Activated CD4-positive, alpha-beta T cell treated with anti-CD3 and anti-CD28 coated beads, Interleukin-2, Interleukin-6, amounts not matched to agents 100 ng/mL and 50 ng/mL, durations not matched to agents 16 hours and 8 hours (primary cell): ENCODE measurements at regions not wholly inside any gene's neighbourhood (a gene's known extent, or its start where the extent isn't known, plus 50 kb on each side); places are given as distances from the start of the nearest gene placed in this dataset.
"Not testable (repeated sequence)": the region's sequence is repeated elsewhere in the genome, so short reads cannot be mapped to it uniquely, and the experiment has no call there.

Experiments
- DNase-seq: peaks from one replicate; pipeline ENCODE4 v3.0.0-alpha.2; 2020

DNA sequence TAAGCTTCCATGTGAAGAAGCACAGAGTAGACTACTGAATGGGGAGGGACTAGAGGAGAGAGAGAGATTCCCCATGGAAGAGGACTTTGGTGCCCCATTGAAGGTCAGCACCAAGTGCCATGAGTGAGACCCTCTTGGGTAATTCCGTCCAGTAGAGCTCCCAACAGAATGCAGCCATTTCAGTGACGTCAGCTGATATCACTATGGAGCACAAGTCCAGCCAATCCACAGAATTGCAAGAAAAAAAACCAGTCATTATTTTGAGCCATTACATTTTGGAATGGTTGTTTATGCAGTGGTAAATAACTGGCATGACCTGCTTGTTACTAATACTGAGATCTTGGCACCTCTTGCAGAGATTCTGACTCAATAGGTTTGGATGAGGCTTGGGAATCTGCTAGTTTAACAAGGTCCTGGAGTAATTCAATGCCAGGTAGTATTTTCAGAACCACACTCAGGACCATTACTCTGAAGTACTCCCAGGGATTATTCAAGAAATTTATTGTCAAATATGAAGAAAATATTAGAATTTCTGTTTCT is 52.6 kb upstream of the SP8 start:
- no peak for DNase-seq

DNA sequence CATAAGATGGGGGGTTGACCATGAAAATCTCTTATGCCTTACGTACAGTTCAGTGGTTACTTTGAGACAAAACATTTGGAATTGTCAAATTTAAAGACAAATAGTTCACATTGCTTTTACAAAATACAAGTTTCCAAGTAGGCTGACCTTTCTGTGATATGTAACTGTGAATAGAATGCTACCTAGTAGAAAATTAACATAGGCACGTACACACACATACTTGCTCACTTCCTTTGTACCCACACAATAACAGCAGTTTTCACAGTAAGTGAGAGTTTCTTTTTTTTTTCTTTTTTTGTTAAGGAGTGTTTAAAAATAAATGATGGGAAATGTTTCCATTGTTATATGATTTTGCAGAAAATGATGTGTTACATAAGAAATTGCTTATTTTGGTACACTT is 53.3 kb upstream of the SP8 start:
- no peak for DNase-seq

DNA sequence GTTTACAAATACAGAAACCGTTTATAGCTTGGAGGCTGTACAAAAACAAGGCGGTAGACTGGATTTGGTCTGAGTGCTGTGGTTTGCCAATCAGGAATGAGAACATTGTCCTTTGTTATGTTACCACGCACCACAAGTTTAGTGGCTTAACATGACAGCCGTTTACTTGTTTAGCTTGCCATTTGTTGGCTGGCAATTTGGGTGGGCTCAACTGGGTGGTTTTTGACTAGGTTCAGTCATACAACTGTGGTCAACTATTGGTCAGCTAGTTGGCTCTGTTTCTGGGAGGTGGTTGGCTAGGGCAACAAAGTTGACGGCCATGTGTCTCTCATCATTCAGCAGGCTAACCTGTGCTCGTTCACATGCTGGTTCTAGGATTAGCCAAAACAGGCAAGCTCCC is 60.1 kb upstream of the SP8 start:
- no peak for DNase-seq

DNA sequence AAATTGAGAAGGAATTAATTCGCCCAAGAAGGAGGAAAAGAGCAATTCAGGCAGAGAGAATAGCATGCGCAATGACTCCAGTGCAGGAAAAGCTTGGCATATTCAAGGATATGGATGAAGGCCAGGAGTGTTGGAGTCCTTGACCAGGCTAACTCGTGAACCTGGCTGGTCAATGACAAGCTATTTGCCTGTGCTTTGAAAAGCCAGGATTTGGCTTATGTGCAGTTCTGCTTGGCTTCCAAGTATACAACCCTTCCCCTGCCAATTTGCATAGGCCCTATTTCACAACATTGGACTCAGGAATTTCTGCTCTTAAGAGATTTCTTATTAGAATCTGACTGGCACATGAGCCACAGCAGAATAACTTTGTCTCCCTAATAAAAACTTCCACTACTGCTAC is 72.3 kb upstream of the SP8 start:
- DNase-seq = no peak

DNA sequence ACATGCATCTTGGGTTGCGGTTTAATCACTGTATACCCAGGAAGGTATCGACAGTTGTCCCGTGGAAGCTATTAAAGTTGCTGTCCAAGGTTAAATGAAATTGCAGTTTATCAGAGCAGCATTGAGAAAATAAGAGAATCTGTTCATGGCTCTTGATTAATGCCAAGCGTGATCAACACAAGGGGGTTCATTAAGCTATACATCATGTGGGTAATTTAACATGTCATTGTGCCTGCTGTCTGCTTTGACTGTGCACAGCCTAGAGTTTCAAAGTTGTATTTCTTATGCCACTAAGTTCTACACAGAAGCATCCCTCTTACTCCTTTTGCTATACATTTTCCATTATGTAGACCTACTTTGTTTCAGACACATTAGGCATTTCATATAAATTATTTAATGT is 74.8 kb upstream of the SP8 start:
- DNase-seq = no peak

DNA sequence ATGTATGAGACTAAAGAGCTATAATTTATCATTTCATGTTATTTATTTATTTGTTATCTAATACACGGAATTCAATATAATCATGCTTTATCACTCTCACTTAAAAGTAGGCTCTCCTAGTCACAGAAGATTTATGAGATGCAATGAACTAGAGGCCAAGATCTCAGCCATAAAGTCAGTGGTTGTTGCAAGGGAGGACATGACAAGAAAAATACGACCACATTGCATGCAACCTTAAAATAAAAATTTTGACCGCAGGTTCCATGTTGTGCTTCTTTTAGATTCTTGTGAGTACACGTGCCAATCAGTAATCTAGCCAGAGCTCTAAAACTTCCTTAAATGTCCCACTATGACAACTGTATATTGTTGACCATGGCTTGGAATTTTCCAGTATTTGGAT is 75.9 kb upstream of the SP8 start:
- no peak for DNase-seq

DNA sequence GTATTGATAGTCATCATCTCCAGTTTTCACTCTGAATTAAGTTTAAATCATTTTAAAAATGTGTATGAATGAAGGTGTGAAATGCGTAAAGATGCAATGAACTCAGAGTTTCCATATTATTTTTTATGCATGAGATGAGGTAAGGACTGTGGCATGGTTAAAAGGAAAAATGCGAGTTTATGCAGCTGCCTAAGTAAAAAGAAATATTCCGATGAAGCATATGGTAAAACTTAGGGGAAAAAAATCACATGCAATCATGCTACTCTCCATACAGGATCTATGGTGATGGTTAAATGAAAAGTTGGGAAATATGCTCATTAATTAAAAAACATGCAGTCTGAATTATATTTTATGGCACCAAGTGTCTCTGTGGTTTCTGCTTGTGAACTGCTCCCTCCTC is 77.5 kb upstream of the SP8 start:
- no peak for DNase-seq

DNA sequence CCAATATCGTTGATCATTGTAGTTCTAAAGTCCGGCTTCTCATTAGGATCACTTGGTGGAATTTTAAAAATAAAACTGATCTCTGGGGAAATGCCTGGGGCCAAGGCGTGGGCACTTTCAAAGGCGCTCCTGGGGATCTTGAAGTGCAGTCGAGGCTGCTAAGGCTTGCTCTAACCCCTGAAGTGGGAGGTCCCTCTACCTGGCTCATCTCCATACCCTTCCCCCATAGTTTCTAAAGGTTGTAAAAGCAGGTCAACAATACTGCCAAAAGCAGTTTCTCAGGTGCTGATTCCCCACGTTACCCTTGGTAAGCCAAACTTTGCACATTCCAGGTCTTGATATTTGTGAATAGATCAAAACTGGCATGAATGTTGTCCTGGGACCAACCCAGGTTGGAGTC is 79.0 kb upstream of the SP8 start:
- DNase-seq = no peak

DNA sequence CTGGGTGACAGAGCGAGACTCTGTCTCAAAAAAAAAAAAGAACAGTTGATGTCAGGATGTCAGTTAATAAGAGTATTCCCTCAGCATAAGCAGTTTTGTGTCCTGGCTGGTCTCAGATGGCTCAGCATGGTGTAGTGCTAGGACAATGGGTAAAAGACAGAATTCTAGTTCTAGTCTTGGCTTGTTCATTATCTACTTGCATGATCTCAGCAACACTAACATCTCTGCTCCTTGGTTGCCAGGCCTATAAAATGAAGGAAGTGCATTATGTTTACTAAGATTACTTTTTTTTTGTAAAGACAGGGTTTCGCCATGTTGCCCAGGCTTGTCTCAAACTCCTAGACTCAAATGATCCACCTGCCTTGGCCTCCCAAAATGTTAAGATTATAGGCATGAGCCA is 84.3 kb upstream of the SP8 start:
- DNase-seq = no peak

DNA sequence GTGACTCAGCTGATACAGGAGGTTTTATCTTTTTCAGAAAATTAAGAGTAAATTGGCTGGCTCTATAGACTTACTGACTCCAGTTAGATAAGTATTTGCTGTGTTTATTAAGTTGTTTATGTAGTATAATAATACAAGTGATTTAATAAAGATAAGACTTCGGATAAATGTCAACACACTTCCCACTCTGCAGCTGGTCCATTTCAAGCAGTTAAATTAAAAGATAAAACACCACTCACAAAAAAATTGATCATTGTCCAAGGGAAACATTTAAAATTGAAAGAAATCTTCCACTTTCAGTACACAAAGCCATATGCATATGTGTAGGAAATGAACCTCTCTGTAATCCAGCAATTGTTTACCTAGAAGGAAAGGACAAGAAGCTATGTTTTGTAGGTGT is 106.1 kb upstream of the SP8 start:
- DNase-seq = no peak

DNA sequence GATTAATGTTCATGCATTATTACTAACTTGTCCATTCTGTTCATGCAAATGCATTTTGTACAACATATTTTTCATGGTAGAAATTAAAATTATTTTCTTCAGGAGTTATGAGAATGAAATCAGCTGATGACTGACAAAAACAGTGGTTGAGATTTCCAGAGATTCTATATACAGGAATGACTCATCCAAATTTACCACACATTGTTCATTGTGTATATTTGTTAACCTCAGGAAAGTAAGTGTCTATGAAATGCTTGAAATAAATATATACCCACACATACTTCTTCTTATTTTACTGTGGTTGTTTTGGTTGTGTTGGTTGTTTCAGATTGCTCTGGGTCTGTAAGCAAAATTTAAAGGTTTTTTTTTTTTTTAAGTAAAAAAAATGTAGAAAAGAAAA is 108.1 kb upstream of the SP8 start:
- DNase-seq = no peak

DNA sequence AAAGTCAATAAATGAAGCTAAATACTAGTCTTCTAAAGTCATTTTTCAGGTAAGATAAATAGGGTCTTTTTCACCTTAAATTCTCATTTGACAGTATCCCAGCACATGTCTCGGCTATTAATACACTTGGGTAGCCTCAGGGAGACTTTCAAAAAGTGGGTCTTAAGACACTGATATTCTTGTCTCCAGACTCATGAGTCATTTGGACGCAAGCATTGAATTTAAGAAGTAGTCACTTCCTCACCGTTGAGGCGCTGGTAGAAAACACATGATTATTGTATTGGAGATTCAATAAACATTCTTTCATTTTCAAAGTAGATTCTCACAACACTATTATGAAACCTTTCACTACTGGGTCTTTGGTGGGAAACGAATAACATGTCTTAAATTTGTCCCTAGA is 108.9 kb upstream of the SP8 start:
- no peak for DNase-seq

DNA sequence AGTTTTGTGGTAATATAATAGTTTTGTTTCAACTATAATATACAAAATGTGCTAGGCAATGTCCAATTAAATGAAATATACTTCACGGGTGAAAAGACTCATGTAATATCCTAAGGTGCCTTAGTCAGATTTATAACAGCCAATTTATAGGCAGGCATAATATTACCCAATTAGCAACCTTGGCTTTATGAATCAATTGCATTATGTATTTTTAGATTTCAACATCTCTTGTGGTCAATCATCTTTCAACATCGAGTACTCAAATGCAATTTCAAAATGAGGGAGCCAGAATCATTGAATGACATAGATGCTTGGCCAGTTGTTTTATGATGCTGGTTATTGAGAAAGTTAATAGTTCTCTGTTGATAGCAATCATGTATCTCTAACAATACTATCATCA is 110.3 kb upstream of the SP8 start:
- no peak for DNase-seq

DNA sequence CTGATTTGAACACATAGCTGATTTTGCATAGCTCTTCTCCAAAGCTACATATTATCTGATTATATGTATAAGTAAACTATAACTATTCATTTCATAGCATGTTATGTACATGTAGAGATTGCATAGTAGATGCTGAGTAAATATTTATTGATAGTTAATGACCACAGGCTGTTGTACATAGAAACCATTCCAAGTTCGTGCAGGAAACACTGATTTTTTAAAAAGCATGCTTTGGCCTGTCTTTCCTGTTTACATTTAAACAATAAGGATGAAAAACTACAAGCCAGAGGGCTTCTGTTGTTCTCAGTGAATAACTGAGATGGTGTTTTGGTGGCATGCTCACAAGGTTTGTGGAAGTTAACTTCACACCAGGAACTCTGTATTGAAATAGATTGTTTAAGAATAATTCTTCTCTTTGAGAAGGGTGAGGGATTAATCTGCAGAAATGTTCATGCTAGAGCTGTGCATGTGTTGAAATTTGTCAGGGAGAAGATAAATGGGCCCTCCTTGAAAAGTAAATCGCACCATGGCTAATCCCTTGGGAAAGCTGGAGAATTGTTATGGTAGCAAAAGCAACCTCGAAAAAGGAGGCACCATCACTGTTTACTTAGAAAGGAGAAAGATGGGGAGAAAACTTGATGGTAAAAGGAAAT is 120.2 kb upstream of the SP8 start:
- no peak for DNase-seq

DNA sequence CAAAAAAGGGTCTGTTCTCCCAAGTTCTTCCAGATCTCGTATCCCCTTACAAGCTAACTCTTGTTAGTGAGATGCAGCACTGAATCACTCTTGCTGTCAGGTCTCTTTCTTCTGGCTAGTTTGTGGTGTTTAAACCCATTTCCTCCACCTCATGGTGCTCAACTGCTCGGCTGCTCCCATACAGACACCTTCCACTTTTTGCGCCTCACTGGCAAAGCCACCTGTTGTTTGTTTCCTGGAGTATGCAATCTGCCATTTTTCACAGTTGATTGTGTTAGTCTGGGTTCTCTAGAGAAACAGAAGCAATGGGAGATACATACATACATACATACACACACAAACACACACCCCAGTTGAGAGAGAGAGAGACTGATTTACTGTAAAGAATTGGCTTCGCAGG is 124.4 kb upstream of the SP8 start:
- DNase-seq = no peak

DNA sequence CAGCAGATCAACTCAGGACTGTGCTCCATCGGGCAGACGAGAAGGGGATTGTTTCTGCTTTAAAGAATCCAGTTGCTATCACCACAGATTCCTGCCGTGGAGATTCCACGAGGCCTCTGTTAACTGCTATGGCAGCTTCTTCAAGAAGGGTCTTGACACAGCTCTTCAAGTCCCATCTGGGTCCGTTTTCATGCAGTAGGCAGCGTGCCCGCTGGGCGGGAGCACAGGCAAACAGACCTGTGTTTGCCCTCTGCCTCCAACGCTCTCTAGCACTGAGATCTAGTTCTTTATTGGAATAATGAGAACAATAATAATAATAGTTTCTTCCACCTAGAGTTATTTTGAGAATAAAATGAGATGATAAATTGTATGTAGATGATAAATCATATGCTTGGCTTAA is 127.2 kb upstream of the SP8 start:
- DNase-seq = no peak

DNA sequence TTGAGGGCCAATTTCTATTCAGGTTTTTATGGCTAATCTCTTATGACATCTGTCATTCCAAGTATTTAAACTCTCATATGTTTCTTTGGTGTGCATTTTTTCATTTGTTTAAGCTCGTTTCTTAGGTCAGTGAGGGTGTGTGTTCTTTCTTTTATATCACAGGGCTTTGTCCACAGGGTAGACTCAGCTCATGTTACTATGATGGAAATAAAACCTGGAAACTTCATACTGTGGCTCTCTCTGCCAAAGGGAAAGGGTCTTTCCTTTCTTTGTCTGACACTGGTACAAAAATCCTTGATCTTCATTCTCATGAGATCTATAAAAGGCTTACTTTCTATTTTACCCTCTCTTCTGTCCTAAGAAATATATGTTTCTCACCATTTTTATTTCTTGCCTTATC is 129.6 kb upstream of the SP8 start:
- no peak for DNase-seq

DNA sequence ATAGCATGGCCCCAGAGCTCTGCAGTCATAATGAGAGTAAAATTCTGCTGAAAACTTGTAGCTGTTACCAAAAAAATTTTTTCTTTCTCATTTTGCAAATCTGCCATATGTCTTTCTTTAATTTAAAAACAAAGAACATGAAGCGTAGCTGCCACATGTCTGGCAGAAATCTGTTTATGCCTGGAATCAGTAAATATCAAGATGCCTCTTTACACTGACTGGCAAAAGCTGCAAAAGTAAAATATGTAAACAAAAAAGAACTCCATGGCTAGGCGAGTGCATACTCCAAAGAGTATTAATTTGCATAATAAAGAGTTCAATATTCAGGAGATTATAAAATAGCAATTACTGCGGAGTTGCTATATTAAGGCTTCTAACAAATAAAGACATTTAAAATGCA is 130.9 kb upstream of the SP8 start:
- DNase-seq = no peak

DNA sequence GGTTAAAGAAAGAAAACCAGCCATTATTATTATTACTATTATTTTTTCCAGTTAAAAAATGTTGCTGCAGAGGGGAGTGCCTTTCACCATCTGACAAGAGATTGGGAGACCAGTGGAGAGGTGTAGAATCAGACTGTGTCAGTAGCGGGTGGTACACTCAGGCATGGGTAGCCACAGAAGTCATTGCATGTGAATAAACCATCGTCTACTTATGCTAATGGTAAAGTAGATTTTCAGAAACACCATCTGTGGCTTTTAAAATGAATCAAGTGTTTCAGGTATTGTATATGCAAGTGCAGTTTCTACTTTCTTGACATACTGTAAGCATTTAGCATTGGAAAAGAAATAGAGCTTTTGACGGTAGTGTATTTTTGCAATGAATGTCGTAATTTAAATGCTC is 131.5 kb upstream of the SP8 start:
- no peak for DNase-seq

DNA sequence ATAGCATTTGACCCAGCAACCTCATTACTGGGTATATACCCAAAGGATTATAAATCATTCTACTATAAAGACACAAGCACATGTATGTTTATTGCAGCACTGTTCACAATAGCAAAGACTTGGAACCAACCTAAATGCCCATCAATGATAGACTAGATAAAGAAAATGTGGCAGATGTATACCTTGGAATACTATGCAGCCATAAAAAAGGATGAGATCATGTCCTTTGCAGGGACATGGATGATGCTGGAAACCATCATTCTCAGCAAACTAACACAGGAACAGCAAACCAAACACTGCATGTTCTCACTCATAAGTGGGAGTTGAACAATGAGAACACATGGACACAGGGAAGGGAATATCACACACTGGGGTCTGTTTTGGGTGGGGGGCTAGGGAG is 140.5 kb upstream of the SP8 start:
- DNase-seq = not testable (repeated sequence)

DNA sequence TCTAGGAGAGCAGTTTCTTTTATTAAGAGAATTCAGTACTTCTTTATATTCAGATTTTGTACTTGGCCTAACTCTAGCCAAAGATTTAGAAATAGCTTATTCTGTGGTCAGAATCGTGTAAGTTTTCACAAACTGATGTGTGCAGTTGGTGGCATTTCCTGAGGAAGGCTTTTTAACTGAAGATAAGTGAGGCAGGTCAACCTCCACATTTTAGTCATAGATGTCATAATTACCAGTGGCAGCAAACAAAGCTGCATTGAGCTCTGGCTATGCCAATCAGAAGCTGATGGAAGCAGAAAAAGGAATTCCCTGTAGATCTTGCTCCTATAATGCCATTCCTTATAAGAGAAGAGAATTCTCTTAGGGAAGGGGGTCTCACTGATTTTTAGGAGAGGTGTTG is 141.3 kb upstream of the SP8 start:
- no peak for DNase-seq

DNA sequence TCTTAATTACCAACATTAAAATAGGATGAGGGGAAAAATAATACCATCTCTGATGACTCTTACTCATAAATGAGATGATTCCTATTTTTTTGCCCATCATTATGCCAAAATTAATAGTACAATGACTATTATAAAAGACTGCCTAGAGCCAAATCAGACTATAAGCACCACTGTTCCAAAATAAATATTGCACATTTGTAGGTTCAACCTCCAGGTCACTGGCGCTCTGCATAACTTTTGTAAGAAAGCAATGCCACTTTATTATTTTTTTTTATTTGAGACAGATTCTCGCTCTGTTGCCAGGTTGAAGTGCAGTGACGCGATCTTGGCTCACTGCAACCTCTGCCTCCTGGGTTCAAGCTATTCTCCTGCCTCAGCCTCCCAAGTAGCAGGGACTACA is 142.5 kb upstream of the SP8 start:
- no peak for DNase-seq

DNA sequence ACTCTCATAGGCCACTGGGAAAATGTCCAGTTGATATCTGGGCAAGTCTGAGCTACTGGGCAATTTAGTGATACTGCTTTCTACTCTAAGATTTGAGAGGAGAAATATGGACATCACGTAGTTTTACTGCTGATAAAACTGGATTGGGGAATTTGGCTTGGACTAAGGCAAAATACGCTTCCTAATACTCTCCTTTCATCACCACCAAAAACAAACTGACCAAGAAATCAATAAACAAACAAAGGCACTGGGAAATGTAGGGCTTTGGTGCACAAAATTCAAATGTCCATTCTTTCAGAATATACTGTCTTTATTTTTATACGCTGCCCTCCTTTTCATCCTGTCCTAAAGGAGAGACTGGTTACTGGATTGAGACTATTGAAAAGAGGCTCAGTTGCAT is 145.1 kb upstream of the SP8 start:
- DNase-seq = no peak

DNA sequence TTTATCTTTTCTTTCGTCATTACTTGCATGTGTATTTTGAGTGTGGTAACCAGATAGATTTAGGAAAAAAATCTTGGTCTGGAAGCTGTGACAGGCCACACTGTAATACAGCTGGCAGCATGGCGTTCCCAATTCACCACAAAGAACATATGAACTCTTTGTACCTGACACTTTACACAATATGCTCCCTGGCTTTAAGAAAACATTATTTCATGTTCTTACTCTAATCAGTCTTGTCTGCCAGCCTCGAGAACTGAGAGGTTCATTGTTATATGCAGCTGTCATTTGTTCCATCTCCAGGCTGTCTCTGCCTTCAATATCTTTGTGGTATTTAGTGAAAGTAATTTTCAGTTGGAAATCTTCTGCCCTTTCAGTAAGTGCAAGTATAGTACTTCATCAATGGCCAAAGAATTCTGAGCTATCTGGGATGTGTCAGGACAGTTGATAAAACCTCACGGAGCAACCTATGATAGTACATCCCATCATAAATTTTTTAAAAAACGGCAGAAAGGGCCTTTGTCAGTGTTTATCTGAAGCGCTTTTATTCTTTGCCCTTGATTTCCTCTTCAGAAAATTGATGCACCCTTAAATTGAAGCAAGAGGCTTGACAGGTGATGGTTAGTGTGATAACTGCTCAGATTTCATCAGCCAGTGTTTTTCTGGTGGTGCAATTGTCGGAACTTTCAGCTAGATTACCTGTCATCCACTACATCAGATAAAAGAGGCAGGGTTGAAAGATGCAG is 146.3 kb upstream of the SP8 start:
- no peak for DNase-seq

DNA sequence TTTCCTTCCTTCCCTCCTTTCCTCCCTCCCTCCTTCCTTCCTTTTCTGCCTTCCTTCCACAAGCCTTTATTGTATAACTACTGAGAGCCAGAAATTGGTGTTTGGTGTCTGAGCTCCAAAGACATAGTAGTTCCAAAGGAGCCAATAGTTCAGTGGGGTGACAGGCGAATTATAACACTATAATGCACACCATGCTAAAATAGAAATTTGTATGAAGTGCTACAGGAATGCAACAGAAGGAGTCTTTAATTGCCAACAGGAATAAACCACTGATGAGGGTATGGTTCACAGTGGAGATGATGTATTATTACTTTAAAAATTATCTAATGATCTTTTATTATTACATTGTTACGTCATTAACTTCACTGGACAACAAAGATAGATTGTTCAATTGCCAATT is 158.8 kb upstream of the SP8 start:
- DNase-seq = no peak
